T follicular helper cell (primary cell): ENCODE measurements at regions not wholly inside any gene's neighbourhood (a gene's known extent, or its start where the extent isn't known, plus 50 kb on each side); places are given as distances from the start of the nearest gene placed in this dataset.
"Not testable (repeated sequence)": the region's sequence is repeated elsewhere in the genome, so short reads cannot be mapped to it uniquely, and the experiment has no call there.

Experiments
- DNase-seq: peaks from one replicate; pipeline ENCODE4 v3.0.0-alpha.2; 2020; ENCODE audit warnings: low read depth

GRCh38 chr3:197430934-197431333, 124.8 kb downstream of the BDH1 start:
- DNase-seq: no peak

GRCh38 chr3:197430502-197430901, 125.3 kb downstream of the BDH1 start:
- no peak for DNase-seq

GRCh38 chr3:197428952-197429351, 126.8 kb downstream of the BDH1 start:
- no peak for DNase-seq

- DNase-seq: peak; percentile 4
Observed at GRCh38 chr3:197428117-197428801, 127.5 kb downstream of the BDH1 start.

GRCh38 chr3:197427021-197427420, 128.6 kb upstream of the DLG1 start:
- DNase-seq: no peak

GRCh38 chr3:197426121-197426566, 127.7 kb upstream of the DLG1 start:
- no peak for DNase-seq

- DNase-seq: no peak
Observed at GRCh38 chr3:197425485-197426120, 127.2 kb upstream of the DLG1 start.

- DNase-seq: no peak
Observed at GRCh38 chr3:197424674-197425484, 126.5 kb upstream of the DLG1 start.

GRCh38 chr3:197424266-197424665, 125.9 kb upstream of the DLG1 start:
- no peak for DNase-seq

- DNase-seq: no peak
Observed at GRCh38 chr3:197423376-197423775, 125.0 kb upstream of the DLG1 start.

GRCh38 chr3:197422506-197422905, 124.1 kb upstream of the DLG1 start:
- no peak for DNase-seq

- DNase-seq: no peak
Observed at GRCh38 chr3:197421021-197421420, 122.6 kb upstream of the DLG1 start.

- DNase-seq: no peak
Observed at GRCh38 chr3:197420566-197420965, 122.2 kb upstream of the DLG1 start.

GRCh38 chr3:197420115-197420514, 121.7 kb upstream of the DLG1 start:
- DNase-seq: no peak

- DNase-seq: no peak
Observed at GRCh38 chr3:197419696-197420095, 121.3 kb upstream of the DLG1 start.

GRCh38 chr3:197417911-197418618, 119.7 kb upstream of the DLG1 start:
- DNase-seq: no peak

GRCh38 chr3:197417441-197417840, 119.0 kb upstream of the DLG1 start:
- DNase-seq: no peak

GRCh38 chr3:197411899-197412298, 113.5 kb upstream of the DLG1 start:
- not testable (repeated sequence) for DNase-seq

GRCh38 chr3:197410170-197410569, 111.8 kb upstream of the DLG1 start:
- DNase-seq: not testable (repeated sequence)

- DNase-seq: no peak
Observed at GRCh38 chr3:197408177-197408957, 110.0 kb upstream of the DLG1 start.

GRCh38 chr3:197407526-197407925, 109.1 kb upstream of the DLG1 start:
- no peak for DNase-seq
